GM19468 (cell line): ENCODE measurements at regions not wholly inside any gene's neighbourhood (a gene's known extent, or its start where the extent isn't known, plus 50 kb on each side); places are given as distances from the start of the nearest gene placed in this dataset.

Experiments used
- ATAC-seq: cut with Tn5 transposase; IDR thresholded peaks from one replicate; pipeline ENCODE4 v1.9.1; 2021; ENCODE audit warnings: mild to moderate bottlenecking, moderate library complexity, moderate number of reproducible peaks; ENCODE audit not compliant: unreplicated experiment; ENCODE audit errors: extremely low read depth

DNA sequence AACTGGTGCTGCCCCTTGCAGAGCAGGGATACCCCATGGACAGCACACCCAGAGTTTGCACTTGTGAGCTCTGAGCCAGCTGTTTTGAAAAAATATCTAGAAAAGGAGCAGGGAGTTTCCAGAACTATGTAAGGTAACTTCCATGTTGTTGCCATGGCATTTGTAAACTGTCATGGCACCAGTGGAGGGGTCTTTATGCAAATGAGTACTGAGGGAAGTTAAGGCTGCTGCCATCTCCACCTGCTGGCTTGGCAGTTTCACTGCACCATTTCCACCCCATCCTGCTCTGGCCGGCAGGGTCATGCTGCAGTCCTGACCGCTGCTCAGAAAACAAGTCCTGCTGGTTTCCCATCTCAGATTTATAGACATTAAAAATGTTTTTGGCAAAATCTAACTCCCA lies 52.3 kb upstream of the SNTG2 start:
- no peak for ATAC-seq

DNA sequence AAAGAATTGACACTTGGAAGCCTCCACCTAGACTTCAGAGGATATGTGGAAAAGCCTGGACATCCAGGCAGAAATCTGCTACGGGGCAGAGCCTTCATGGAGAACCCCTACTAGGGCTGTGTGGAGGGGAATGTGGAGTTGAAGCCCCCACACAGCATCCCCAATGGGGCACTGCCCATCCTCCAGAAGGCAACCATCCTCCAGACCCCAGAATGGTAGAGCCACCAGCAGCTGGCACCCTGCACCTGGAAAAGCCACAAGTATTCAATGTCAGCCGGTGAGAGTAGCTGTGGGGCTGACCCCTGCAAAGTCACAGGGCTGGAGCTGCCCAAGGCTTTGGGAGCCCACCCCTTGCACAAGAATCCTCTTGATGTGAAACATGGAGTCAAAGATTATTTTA lies 53.6 kb upstream of the SNTG2 start:
- no peak for ATAC-seq

DNA sequence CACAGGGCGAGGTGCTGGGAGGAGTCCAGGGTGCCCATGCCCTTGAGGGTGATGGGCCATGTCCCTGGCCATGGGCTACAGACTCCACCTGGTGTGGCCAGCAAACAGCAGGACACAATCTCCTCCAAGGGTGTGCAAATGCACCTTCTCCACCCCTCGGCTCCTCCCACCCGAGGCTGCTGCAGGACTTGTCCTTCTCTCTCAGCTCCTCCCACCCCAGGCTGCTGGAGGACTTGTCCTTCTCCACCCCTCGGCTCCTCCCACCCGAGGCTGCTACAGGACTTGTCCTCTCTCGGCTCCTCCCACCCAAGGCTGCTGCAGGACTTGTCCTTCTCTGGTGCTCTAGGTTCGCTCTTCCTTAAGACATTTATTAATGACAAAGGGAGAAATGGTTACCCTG lies 57.3 kb upstream of the SNTG2 start:
- ATAC-seq, result no peak

DNA sequence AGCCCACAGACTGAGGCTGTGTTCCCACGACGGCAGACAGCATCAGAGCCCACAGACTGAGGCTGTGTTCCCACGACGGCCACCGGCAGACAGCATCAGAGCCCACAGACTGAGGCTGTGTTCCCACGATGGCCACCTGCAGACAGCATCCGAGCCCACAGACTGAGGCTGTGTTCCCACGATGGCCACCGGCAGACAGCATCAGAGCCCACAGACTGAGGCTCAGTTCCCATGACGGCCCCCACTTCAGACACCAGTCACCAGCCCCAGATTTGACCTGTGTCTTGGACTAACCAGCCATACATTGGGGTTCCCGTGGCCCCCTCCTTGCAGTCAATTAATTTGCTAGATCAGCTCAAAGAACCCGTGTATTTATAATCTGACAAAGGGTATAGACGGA lies 57.8 kb upstream of the SNTG2 start:
- ATAC-seq, result no peak

DNA sequence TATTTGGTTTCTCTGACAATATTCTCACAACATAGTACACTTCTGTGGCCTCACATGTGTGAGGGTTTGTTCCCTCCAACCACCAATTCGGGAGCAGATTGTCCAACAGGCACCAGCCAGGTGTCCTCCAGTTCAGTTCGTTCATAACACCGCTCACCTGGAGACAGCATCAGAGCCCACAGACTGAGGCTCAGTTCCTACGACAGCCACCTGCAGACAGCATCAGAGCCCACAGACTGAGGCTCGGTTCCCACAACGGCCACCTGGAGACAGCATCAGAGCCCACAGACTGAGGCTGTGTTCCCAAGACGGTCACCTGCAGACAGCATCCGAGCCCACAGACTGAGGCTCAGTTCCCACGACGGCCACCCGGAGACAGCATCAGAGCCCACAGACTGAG lies 58.2 kb upstream of the SNTG2 start:
- no peak for ATAC-seq

DNA sequence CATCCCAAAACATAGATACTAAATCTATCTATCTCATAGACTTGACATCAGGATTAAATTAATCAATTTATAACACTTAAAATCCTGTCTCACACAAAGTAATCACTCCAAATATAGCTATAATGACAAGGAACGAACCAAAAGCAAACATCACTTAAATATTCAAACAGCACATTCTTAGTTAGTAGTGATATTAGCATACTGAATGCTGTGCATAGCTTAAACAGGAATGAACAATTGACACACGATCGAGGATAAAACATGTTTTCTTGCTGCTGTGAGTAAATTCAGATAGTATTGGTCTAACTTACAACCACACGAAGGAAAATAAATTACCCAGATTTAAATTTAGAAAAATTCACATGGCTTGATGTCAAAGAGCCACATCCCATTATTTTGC lies 58.9 kb upstream of the SNTG2 start:
- no peak for ATAC-seq

DNA sequence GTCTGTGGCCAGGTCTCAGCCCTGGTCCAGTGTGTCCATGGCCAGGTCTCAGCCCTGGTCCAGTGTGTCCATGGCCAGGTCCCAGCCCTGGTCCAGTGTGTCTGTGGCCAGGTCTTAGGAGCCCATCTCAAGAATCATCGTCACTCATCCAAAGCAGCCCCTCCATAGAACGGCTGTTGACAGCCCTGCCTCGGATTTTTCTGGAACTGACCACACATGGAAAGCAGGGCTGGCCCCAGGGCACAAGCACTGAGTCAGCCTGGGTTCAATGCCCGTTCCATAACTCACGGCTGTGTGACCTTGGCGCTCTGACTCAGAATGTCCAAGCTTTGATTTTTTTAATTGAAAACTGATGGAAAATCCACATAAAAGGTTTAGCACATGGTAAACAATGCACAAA lies 59.9 kb upstream of the SNTG2 start:
- no peak for ATAC-seq

DNA sequence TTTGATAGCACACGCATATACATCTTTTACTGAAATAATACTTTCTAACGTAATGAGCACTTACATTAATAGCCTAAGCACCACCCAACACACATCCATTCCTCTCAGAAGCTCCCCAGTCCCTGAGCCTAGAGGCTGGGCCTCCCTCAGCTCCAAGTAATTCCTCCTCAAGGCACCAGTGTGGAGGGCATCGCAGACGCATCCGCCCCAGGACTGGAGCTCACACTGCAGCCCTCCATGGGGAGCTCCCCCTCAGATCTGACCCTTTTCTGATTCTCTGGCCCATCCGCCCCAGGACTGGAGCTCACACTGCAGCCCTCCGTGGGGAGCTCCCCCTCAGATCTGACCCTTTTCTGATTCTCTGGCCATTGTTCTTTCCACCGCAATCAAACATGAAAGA lies 60.4 kb upstream of the SNTG2 start:
- no peak for ATAC-seq

DNA sequence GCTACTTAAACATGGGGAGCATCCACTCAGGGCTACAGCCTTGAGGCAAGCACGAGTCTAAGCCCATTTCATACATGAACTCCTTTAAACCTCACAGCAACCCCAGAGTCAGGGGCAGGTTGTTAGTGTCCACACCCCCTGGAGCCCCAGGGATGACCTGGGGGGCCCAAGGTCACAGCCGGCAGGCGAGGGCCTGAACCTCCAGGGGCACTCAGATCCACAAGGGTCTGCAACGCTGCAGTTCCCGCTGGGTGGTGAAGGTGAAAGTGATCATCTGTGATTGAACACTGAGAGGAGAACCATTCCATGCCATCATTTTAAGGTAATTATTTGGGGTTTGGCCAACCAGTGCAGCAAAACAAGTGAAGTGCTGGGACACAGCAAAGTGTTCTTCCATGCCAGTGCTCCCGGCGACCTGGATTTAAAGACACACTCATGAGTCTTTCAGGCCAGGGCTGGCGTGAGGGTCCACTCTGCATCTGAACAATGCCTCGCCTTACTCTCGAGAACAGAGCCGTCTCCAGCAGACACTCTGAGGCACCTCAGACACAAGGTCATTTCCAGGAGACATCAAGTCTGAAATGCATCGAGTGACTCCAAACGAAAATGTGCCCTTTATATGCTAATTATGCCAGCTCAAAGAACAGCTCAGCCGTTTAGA lies 61.6 kb upstream of the SNTG2 start:
- ATAC-seq, result no peak

DNA sequence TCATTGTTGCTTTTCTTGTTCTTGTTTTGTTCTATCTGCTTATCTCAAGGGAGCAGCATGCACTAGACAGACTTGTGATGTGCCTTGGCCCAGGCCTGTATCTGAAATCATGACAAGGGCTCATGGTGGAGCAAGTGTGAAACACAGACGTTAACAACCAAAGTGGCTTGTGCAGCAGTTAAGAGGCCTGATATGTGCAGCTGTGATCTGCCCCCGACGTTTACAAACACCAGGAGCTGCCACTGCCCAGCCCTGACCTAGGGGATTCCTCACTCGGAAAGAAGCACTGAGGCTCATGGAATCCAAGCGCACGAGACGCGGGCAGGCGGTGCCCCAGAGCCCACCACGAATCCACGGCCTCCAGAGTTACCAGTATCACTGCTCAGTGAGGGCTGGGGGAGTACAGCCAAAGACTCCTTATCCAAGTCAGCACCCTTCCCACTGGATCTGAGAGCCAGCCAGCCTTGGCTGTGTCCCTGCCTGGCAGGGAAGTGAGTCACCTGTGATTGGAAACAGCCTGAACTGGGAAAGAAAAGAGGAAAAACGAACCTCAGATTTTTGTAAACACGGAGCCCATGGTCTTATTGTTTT lies 62.3 kb upstream of the SNTG2 start:
- ATAC-seq, result no peak

DNA sequence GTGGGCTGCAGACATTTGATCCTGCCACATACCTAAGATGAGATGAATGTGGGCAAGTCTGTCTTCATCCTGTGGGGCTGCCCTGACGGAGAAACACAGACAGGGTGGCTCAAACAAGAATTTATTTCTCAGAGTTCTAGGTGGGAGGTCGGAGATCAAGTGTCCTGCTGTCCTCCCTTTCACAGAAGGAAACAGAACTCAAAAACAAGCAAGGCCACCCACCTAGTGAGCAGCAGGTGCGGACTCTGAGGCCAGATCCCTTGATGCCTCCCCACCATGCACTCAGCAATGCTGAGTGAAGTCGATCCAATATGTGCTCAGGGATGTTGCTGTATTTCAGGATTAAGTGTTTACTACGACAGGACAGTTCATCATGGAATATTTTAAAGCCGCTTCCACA lies 63.0 kb upstream of the SNTG2 start:
- no peak for ATAC-seq

DNA sequence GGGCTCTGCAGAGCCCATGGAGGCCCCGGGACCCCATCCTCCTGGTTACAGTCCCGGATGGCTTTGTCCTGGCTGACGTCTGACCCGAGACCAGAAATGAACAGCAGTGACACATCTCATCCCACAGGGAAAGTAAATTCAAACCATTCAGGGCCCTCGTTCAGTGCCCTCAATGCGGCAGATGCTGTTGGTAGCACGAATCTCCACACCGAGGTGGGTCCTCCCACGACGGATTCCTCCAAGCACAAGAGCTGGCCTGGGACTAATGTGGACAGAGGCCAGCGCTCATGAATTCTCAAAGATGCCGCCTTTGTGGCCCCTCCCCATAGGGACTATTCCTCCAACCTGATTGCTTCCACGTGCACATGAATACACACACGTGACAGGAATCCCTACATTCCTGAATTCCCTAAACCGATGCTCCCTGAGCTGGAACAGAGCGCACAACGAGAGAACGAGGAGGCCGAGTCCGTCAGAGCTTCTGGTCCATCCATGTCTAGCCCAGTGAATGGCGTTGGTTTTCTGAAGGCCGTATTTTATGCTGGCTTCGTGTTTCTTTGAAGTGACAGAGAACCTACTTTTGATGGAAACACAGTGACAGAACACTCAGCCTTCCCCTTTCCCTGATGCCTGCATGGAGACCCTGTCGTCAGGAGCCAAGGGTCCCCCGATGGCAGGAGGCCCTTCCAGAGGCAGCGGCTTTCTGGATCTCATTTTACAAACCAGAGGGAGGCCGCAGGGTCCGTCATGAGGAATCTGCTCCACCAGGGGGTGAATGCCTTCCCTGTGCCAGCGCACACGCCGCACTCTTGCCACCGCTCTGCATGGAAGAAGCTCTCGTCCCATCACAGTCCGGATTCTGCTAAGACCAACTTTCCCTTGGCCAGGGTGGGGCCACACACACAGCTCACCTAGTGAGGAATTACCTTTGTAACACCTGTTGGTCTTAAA lies 64.3 kb upstream of the SNTG2 start:
- no peak for ATAC-seq

DNA sequence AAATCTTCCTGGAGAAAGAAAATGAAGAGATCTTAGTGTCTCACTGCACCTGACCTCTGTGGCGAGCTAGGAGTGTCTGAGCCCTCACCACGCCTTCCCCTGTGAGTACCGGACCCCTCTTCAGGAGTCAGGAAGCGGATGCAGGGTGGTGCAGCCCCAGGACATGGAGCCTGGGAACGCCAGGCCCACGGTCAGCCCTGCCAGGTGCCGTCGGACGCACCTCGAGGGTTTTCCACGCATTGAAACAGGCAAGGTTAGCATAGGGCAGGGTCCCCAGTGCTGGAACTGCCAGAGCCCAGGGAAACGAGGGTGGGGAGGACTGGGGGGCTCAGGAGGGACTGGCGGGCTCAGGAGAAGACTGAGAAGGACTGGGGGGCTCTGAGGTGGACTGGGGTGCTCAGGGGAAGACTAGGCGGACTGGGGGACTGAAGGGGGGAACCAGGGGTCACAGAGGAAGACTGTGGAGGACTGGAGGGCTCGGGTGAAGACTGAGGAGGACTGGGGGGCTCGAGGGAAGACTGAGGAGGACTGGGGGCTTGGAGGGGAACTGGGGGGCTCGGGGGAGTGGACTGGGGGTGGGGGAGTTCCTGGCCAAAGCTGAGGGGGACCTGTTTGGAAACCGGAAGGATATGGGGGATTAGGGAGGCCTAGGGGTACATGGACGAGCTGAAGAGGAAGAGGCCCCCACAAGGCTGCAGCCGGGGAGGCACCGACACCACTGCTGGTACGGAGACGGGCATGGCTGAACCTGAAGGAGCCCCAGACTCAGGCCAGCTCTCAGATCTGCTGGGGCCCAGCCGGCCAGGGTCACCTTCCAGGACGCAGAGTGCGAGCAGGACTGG lies 65.2 kb upstream of the SNTG2 start:
- ATAC-seq, result no peak

DNA sequence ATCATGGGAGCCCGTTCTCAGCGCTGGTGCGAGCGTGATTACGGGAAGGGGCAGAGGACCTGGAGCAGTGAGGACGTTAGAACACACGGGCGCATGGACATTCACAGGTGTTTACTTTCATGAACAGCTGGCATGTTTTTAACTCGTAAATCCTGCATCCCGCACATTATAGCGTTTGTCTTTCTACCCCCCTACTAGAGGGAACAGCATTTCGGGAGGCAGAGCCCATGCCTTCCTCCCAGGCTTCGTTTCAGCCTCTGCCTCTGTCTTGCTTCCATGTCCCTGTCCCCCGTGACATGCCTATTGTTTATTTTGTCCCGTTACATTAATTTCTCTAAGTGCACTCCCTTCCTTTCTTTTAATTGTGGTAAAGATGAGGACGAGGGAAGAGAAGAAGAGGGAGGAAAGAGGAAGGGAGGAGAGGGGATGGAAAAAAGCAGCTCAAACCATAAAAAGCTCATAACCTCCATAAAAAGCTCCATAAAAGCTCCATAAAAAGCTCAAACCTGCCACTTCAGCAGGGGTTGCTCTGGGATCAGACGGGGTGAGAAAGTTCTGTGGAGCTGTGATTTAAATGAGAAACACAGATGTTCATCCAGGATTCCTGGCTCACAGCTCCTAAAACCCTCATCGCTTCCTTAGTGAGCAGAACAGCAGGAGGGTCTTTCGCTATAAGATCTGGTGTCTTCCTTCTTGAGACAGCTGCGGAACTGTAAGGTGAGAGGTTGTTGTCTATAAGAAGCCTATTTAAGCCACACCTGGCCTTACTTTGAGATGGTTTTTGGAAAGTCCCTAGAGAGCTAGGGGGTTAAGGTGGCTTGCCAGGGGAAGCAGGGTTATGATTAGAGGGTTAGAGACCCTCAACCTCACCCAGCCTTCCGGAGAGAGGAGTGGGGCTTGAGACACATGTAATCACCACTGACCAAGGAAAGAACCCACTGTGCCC lies 66.6 kb upstream of the SNTG2 start:
- ATAC-seq, result no peak

DNA sequence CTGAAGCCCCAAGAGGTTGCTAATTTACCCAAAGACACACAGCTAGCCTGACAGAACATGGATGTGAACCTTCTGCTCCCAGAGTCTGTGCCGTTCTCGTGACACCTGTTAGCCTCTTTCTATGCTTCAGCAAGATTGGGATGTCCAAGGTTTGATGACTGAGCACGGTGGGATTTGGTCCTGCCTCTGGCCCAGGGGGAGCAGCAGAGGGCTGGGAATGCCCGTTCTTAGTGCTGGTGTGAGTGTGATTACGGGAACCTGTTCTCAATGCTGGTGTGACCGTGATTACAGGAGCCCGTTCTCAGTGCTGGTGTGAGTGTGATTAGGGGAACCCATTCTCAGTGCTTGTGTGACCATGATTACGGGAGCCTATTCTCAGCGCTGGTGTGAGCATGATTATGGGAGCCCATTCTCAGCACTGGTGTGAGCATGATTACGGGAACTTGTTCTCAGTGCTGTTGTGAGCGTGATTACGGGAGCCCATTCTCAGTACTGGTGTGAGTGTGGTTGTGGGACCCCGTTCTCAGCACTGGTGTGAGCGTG lies 67.3 kb upstream of the SNTG2 start:
- no peak for ATAC-seq

DNA sequence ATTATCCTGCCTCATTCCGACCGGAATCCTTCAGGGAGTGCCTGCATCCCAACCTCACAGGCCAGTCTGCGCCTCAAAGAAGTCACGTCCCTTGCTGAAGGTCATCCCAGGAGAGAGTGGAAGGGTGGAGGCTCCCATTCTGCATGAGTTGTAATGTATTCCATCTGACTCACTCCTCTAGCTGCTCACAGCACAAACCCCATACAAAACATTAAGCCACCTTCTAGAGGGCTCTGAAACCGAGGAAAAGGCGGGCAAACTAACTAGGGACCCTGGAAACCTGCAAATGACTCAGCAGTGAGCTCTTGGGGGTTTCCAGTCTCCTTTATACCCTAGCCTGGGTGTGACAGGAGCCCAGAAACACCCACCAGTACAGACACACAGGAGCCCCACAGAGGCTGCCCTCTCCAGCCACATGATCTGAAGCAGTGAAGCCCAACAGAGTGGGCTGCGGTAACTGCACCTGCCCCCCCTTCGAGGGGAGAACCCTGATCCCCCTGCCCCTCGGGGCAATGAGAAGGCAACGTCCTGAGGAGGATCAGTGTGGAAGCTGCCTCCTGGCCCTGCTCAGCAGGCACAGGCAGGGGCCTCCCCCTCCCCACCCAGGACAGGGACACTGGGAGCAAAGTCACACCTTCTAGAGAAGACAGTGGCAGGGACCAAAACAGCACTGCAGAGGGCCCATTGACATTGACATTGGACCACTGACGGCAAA lies 69.3 kb upstream of the SNTG2 start:
- no peak for ATAC-seq

DNA sequence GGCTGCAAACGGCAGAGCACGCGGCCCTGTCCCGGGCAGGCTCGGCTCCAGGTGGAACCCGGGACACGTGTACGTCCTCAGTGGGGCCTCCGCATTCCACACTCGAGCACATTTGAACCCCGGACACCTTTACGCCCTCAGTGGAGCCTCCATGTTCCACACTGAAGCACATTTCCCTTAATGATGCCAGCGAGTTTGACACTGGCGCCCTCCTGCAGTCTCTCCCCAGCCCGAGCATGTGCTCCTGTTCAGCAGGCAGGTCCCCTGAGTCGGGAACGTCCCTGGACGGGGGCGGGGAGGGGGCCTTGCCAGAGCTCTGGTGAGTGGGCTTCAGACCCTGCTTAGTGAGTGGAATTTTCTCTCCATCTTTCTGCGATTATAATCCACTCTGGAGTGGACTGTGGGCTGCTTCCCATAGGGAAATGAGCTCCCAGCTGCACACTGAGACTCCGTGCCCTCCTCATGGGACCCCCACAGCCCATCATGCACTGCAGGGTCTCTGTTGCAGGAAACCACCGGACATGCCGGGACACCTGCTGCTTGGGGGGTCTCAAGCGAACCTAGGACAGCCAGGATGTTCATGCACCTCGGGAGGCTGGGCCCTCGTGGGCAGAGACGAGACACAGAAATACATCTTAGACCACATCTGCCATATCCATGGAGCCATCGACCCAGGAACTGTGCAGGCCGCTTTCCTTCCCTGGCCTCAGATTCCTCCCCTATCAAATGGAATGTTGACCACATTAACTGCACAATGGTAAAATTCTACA lies 70.3 kb upstream of the SNTG2 start:
- ATAC-seq, result no peak

DNA sequence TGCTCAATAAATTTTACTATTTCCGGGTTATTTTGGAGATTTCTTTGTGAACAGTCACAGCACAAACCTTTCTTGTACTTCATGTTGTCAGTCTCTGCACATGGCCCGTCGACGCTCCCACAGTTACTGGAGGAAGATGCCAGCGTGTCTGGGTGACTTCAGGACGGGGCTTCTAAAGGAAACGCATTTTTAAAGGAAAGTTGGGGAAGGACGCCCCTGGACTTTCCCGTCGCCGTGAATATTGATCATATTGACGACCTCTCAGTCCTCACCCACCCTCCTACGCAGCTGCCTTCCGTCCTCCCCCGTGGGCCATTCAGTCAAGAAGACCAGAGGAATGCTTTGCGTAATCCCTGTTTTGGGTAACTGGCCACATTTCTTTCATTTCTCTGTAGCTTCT lies 71.1 kb upstream of the SNTG2 start:
- no peak for ATAC-seq
